Vagina (tissue), 2 donors: ENCODE measurements at regions not wholly inside any gene's neighbourhood (a gene's known extent, or its start where the extent isn't known, plus 50 kb on each side); places are given as distances from the start of the nearest gene placed in this dataset.
"Not testable (repeated sequence)": the region's sequence is repeated elsewhere in the genome, so short reads cannot be mapped to it uniquely, and the experiment has no call there.

Experiments used
- POLR2A ChIP-seq, 2 donors: fragments of 450-650 bp; IDR thresholded peaks; one replicate each; pipeline ENCODE4 v1.6.1; 2017; ENCODE audit warnings: antibody characterized with exemption in 2 of 2, mild to moderate bottlenecking in 2 of 2, moderate library complexity in 2 of 2
- TF ChIP-seq, protein P1 (sequence below), 3 experiments: fragments of 450-650 bp in 2 of 3; fragments of 200-600 bp in 1 of 3; sonication (generic) in 1 of 3; IDR thresholded peaks; one replicate each; pipeline ENCODE4 v1.5.1; 2017 to 2019; ENCODE audit warnings: antibody characterized with exemption in 3 of 3, mild to moderate bottlenecking in 2 of 3, moderate library complexity in 2 of 3

DNA sequence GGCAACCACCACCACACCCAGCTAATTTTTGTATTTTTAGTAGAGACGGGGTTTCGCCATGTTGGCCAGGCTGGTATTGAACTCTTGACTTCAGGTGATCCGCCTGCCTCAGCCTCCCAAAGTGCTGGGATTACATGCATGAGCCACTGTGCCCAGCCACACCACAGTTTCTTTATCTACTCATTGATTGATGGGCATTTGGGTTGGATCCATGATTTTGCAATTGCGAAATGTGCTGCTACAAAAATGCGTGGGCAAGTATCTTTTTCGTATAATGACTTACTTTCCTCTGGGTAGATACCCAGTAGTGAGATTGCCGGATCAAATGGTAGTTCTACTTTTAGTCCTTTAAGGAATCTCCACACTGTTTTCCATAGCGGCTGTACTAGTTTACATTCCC is 204.7 kb downstream of the ALDH8A1 start:
- TF ChIP-seq, protein P1, sequence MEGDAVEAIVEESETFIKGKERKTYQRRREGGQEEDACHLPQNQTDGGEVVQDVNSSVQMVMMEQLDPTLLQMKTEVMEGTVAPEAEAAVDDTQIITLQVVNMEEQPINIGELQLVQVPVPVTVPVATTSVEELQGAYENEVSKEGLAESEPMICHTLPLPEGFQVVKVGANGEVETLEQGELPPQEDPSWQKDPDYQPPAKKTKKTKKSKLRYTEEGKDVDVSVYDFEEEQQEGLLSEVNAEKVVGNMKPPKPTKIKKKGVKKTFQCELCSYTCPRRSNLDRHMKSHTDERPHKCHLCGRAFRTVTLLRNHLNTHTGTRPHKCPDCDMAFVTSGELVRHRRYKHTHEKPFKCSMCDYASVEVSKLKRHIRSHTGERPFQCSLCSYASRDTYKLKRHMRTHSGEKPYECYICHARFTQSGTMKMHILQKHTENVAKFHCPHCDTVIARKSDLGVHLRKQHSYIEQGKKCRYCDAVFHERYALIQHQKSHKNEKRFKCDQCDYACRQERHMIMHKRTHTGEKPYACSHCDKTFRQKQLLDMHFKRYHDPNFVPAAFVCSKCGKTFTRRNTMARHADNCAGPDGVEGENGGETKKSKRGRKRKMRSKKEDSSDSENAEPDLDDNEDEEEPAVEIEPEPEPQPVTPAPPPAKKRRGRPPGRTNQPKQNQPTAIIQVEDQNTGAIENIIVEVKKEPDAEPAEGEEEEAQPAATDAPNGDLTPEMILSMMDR (IDR thresholded peaks at IDR 0.05): not testable (repeated sequence)
- not testable (repeated sequence) for TF ChIP-seq POLR2A (IDR thresholded peaks at IDR 0.05)
